Brain microvascular endothelial cell (primary cell): ENCODE measurements at regions not wholly inside any gene's neighbourhood (a gene's known extent, or its start where the extent isn't known, plus 50 kb on each side); places are given as distances from the start of the nearest gene placed in this dataset.

ENCODE experiments used
- DNase-seq: peaks from one replicate; pipeline ENCODE4 v3.0.0-alpha.2; 2020
- H3K27ac ChIP-seq: fragments of 250-450 bp; sonication (Bioruptor Pico); 2 replicates; pipeline ENCODE4 v1.5.1; 2020; ENCODE audit warnings: mild to moderate bottlenecking, moderate library complexity
- H3K27me3 ChIP-seq: fragments of 250-450 bp; sonication (Bioruptor Pico); replicated peaks from 2 replicates; pipeline ENCODE4 v1.5.1; 2020; ENCODE audit warnings: mild to moderate bottlenecking
- H3K36me3 ChIP-seq: fragments of 250-450 bp; sonication (Bioruptor Pico); replicated peaks from 2 replicates; pipeline ENCODE4 v1.5.1; 2020; ENCODE audit warnings: mild to moderate bottlenecking
- H3K4me3 ChIP-seq: 2 replicates; pipeline ENCODE4 v1.5.1; 2011; ENCODE audit warnings: low read depth, mild to moderate bottlenecking, control low read depth, low read length, moderate library complexity
- CTCF ChIP-seq: IDR thresholded peaks from 2 replicates; pipeline ENCODE4 v1.5.1; 2011; ENCODE audit warnings: low read depth, mild to moderate bottlenecking, moderate library complexity, low read length, control low read depth, inconsistent platforms; ENCODE audit errors: missing control alignments
- in situ Hi-C: cut with HindIII; loops from 2 replicates; pipeline ENCODE4 v1.10.0; 2017; ENCODE audit warnings: low sequenced_read_pairs, low pct_ligation_motif_present

DNA sequence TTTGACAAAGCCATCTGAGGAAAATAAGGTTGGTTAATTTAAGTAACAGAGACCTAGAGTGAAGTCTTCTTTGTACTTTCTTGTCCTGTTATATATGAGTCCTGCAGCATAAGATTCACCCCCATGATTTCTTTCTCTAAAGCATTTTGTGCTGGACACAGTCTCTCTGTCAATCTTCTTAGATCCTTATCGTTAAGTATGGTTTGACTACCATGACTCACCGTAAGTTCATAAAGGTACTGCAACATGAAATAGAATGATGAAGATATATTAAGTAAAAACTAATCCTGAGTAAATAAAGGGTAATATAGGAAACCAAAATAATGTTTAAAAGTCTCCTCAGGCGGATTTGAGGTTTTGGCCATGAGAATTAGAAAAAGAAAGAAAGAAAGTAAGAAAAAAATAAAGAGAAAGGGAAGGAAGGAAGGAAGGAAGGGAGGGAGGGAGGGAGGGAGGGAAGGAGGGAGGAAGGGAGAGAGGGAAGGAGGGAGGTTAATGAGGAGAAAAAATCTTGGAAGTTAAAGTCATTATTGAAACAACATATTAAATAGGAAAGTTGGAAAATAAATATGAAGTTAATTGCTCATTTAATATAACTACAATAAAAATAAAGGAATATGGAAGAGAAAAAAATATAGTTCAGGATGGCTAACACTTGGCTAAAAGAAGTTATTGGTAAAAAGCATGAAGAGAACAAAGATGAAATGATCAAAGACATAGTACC lies 980.3 kb upstream of the CDH2 start:
- in situ Hi-C loops, result no loop called here
- Histone ChIP-seq H3K4me3 (peak overlapping the region; percentile 18), H3K27ac (no peak overlapping the region), H3K27me3 (no peaks in the 10 kb centered on the region), H3K36me3 (no peaks in the 10 kb centered on the region)
- no peak for TF ChIP-seq CTCF
- DNase-seq, result no peak

- no peak for DNase-seq
- TF ChIP-seq CTCF, result no peak
- Histone ChIP-seq H3K27me3 (no peaks in the 10 kb centered on the region), H3K36me3 (no peaks in the 10 kb centered on the region), H3K27ac (no peak overlapping the region), H3K4me3 (peak overlapping the region; percentile 18)
- in situ Hi-C loops, result no loop called here
Observed at GRCh38 chr18:29156531-29156930, 979.6 kb upstream of the CDH2 start.

- TF ChIP-seq CTCF, result no peak
- in situ Hi-C loops, result no loop called here
- peak; percentile 51 for DNase-seq
- peak overlapping the region; percentile 59 for H3K27ac ChIP-seq
- no peaks in the 10 kb centered on the region for H3K27me3 ChIP-seq
- no peak overlapping the region for H3K4me3 ChIP-seq
- H3K36me3 ChIP-seq, result no peaks in the 10 kb centered on the region
Observed at GRCh38 chr18:29154758-29155725, 978.1 kb upstream of the CDH2 start.

GRCh38 chr18:29154196-29154757 lies 977.3 kb upstream of the CDH2 start:
- Histone ChIP-seq H3K36me3 (no peaks in the 10 kb centered on the region), H3K4me3 (no peak overlapping the region), H3K27me3 (no peaks in the 10 kb centered on the region), H3K27ac (peak overlapping the region; percentile 59)
- peak; percentile 73 for DNase-seq
- no peak for TF ChIP-seq CTCF
- in situ Hi-C loops, result no loop called here

- Histone ChIP-seq H3K36me3 (no peaks in the 10 kb centered on the region), H3K27me3 (no peaks in the 10 kb centered on the region), H3K4me3 (no peak overlapping the region), H3K27ac (no peak overlapping the region)
- in situ Hi-C loops, result no loop called here
- no peak for DNase-seq
- no peak for TF ChIP-seq CTCF
Observed at GRCh38 chr18:29153091-29153490, 976.2 kb upstream of the CDH2 start.
